Dermis microvascular lymphatic vessel endothelial cell (primary cell): ENCODE measurements at regions not wholly inside any gene's neighbourhood (a gene's known extent, or its start where the extent isn't known, plus 50 kb on each side); places are given as distances from the start of the nearest gene placed in this dataset.

ENCODE experiments used
- DNase-seq, 2 donors: peaks; one replicate each; pipeline versions ENCODE4 v3.0.0 to v3.0.0-alpha.2; 2010; ENCODE audit warnings: low read depth in 2 of 2

DNA sequence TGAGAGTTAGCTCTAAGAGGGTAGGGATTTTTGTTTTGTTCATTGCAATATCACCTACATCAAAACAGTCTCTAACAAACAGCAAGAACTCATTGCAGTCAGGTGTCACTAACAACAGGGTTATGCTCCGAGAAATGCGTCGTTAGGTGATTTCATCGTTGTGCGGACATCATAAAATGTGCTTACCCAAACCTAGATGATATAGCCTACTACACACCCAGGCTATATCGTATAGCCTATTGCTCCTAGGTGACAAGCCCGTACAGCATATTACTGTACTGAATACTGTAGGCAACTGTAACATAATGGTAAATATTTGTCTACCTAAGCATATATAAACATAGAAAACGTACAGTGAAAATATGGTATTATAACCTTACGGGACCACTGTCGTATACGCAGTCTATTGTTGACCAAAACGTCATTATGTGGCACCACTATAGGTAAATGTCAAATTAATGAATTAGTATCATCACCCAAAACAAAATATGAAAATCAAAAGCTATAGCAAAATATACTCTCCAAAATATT, 49.9 kb upstream of the TAB2 start:
- DNase-seq: no peak
